DOHH2 (cell line): ENCODE measurements at regions not wholly inside any gene's neighbourhood (a gene's known extent, or its start where the extent isn't known, plus 50 kb on each side); places are given as distances from the start of the nearest gene placed in this dataset.

Experiments used
- H3F3A ChIP-seq: fragments of 200-600 bp; sonication (generic), shearing (Covaris generic); 2 replicates; pipeline ENCODE4 v1.6.0; 2016; ENCODE audit warnings: antibody characterized with exemption, mild to moderate bottlenecking; ENCODE audit not compliant: control insufficient read depth, insufficient read depth
- H3K27ac ChIP-seq: fragments of 200-600 bp; sonication (generic); 2 replicates; pipeline ENCODE4 v1.5.1; 2014; ENCODE audit warnings: low read depth, mild to moderate bottlenecking, low read length, moderate library complexity
- H3K27me3 ChIP-seq: fragments of 200-600 bp; sonication (generic); 2 replicates; pipeline ENCODE4 v1.6.1; 2014; ENCODE audit warnings: mild to moderate bottlenecking, low read length, mixed read lengths; ENCODE audit not compliant: control insufficient read depth
- H3K36me3 ChIP-seq: fragments of 200-600 bp; sonication (generic); 2 replicates; pipeline ENCODE4 v1.6.1; 2014; ENCODE audit warnings: mild to moderate bottlenecking, low read length, moderate library complexity, mixed read lengths; ENCODE audit not compliant: control insufficient read depth
- H3K4me1 ChIP-seq: fragments of 200-600 bp; sonication (generic); 2 replicates; pipeline ENCODE4 v1.6.1; 2014; ENCODE audit warnings: mild to moderate bottlenecking, low read length, mixed read lengths; ENCODE audit not compliant: control insufficient read depth
- H3K4me2 ChIP-seq: fragments of 200-600 bp; sonication (generic); 2 replicates; pipeline ENCODE4 v1.6.0; 2014; ENCODE audit warnings: mild to moderate bottlenecking, low read length, moderate library complexity
- H3K4me3 ChIP-seq: fragments of 200-600 bp; sonication (generic); 2 replicates; pipeline ENCODE4 v1.5.1; 2014; ENCODE audit warnings: mild to moderate bottlenecking, low read length, mixed read lengths
- H3K79me2 ChIP-seq: fragments of 200-600 bp; sonication (generic); 2 replicates; pipeline ENCODE4 v1.6.1; 2014; ENCODE audit warnings: mild to moderate bottlenecking, low read length, mixed read lengths; ENCODE audit not compliant: control insufficient read depth
- H3K9me2 ChIP-seq: fragments of 200-600 bp; sonication (generic); replicated peaks from 2 replicates; pipeline ENCODE4 v1.6.1; 2014; ENCODE audit warnings: mild to moderate bottlenecking, low read length, mixed read lengths; ENCODE audit not compliant: control insufficient read depth
- H3K9me3 ChIP-seq: fragments of 200-600 bp; sonication (generic); 2 replicates; pipeline ENCODE4 v1.6.1; 2014; ENCODE audit warnings: antibody characterized with exemption, low read length, mixed read lengths; ENCODE audit not compliant: control insufficient read depth, insufficient read depth
- H4K20me1 ChIP-seq: fragments of 200-600 bp; sonication (generic); 2 replicates; pipeline ENCODE4 v1.6.0; 2014; ENCODE audit warnings: low read depth, mild to moderate bottlenecking, antibody characterized with exemption, low read length, moderate library complexity; ENCODE audit not compliant: control insufficient read depth, insufficient read depth
- CTCF ChIP-seq: fragments of 200-600 bp; sonication (generic); IDR thresholded peaks from one replicate; pipeline ENCODE4 v1.5.1; 2014; ENCODE audit warnings: antibody characterized with exemption, mild to moderate bottlenecking, low read depth, low read length; ENCODE audit not compliant: poor library complexity, severe bottlenecking
- EZH2phosphoT487 ChIP-seq: fragments of 200-600 bp; sonication (generic); IDR thresholded peaks from 2 replicates; pipeline ENCODE4 v1.6.1; 2017; ENCODE audit warnings: borderline replicate concordance, mild to moderate bottlenecking, antibody characterized with exemption, low read length, moderate library complexity, mixed read lengths

GRCh38 chr6:139639507-139639906, 265.1 kb upstream of the CITED2 start:
- no peak overlapping the region for H3K27ac ChIP-seq
- H3K27me3 ChIP-seq = no peaks in the 10 kb centered on the region
- no peaks in the 10 kb centered on the region for H3K9me3 ChIP-seq
- H3K36me3 ChIP-seq = no peaks in the 10 kb centered on the region
- no peaks in the 10 kb centered on the region for H3K9me2 ChIP-seq
- no peaks in the 10 kb centered on the region for H3F3A ChIP-seq
- H3K4me1 ChIP-seq = no peaks in the 10 kb centered on the region
- no peaks in the 10 kb centered on the region for H4K20me1 ChIP-seq
- TF ChIP-seq CTCF (no peak), EZH2phosphoT487 (no peak)
- no peak overlapping the region for H3K4me2 ChIP-seq
- H3K4me3 ChIP-seq = no peak overlapping the region
- no peaks in the 10 kb centered on the region for H3K79me2 ChIP-seq

- no peaks in the 10 kb centered on the region for H3K4me1 ChIP-seq
- TF ChIP-seq EZH2phosphoT487 = no peak
- no peak for TF ChIP-seq CTCF
- no peaks in the 10 kb centered on the region for H3K36me3 ChIP-seq
- H3K4me3 ChIP-seq = no peak overlapping the region
- H4K20me1 ChIP-seq = no peaks in the 10 kb centered on the region
- H3F3A ChIP-seq = no peaks in the 10 kb centered on the region
- no peak overlapping the region for H3K27ac ChIP-seq
- no peaks in the 10 kb centered on the region for H3K27me3 ChIP-seq
- no peak overlapping the region for H3K4me2 ChIP-seq
- H3K9me2 ChIP-seq = no peaks in the 10 kb centered on the region
- no peaks in the 10 kb centered on the region for H3K79me2 ChIP-seq
- no peaks in the 10 kb centered on the region for H3K9me3 ChIP-seq
These were observed 263.9 kb upstream of the CITED2 start for GRCh38 chr6:139638179-139638941.

- Histone ChIP-seq H3F3A (no peaks in the 10 kb centered on the region), H3K4me3 (no peak overlapping the region), H3K79me2 (no peaks in the 10 kb centered on the region), H3K9me3 (no peaks in the 10 kb centered on the region), H3K9me2 (no peaks in the 10 kb centered on the region), H3K36me3 (no peaks in the 10 kb centered on the region), H3K27ac (no peak overlapping the region), H3K4me1 (no peaks in the 10 kb centered on the region), H3K4me2 (no peak overlapping the region), H4K20me1 (no peaks in the 10 kb centered on the region), H3K27me3 (no peaks in the 10 kb centered on the region)
- TF ChIP-seq EZH2phosphoT487 (no peak), CTCF (no peak)
These were observed 263.3 kb upstream of the CITED2 start for GRCh38 chr6:139637766-139638165.
